ENCODE measurements at regions not wholly inside any gene's neighbourhood (a gene's known extent, or its start where the extent isn't known, plus 50 kb on each side); places are given as distances from the start of the nearest gene placed in this dataset.
A peak's percentile ranks its signal among the peaks of the same experiment; 100 is the strongest.

GRCh38 chr21:38982804-38983203 is 177.1 kb downstream of the ETS2 start:
- DNase-seq = no peak
- ATAC-seq = no peak
- intact Hi-C loops (cut with DNase I) = no loop called here

- intact Hi-C loops (cut with DNase I) = no loop called here
- DNase-seq (no peak), ATAC-seq (no peak)
Observed at GRCh38 chr21:38982096-38982495, 176.4 kb downstream of the ETS2 start.

- intact Hi-C loops (cut with DNase I) = no loop called here
- ATAC-seq = no peak
- no peak for DNase-seq
Observed at GRCh38 chr21:38980416-38981313, 174.9 kb downstream of the ETS2 start.

- DNase-seq (no peak), ATAC-seq (peak; percentile 10 to 32)
- intact Hi-C loops (cut with DNase I) = no loop called here
Observed at GRCh38 chr21:38979271-38980121, 173.8 kb downstream of the ETS2 start.

- ATAC-seq (no peak), DNase-seq (no peak)
- intact Hi-C loops (cut with DNase I) = no loop called here
Observed at GRCh38 chr21:38976900-38977299, 171.2 kb downstream of the ETS2 start.

GRCh38 chr21:38973552-38973951 is 167.8 kb downstream of the ETS2 start:
- no peak for ATAC-seq
- intact Hi-C loops (cut with DNase I) = no loop called here
- no peak for DNase-seq

GRCh38 chr21:38972078-38972477 is 166.3 kb downstream of the ETS2 start:
- ATAC-seq = no peak
- intact Hi-C loops (cut with DNase I) = no loop called here
- DNase-seq = no peak

- intact Hi-C loops (cut with DNase I) = no loop called here
- DNase-seq = no peak
- no peak for ATAC-seq
Observed at GRCh38 chr21:38970765-38971164, 165.0 kb downstream of the ETS2 start.

GRCh38 chr21:38968887-38969543 is 163.3 kb downstream of the ETS2 start:
- ATAC-seq (no peak), DNase-seq (no peak)
- intact Hi-C loops (cut with DNase I) = no loop called here

- no peak for DNase-seq
- ATAC-seq = no peak
- intact Hi-C loops (cut with DNase I) = no loop called here
Observed at GRCh38 chr21:38965910-38966504, 160.3 kb downstream of the ETS2 start.

GRCh38 chr21:38965241-38965640 is 159.5 kb downstream of the ETS2 start:
- no peak for DNase-seq
- intact Hi-C loops (cut with DNase I) = no loop called here
- no peak for ATAC-seq

GRCh38 chr21:38963006-38963405 is 157.3 kb downstream of the ETS2 start:
- DNase-seq = no peak
- intact Hi-C loops (cut with DNase I) = no loop called here
- no peak for ATAC-seq

GRCh38 chr21:38960251-38960650 is 154.5 kb downstream of the ETS2 start:
- intact Hi-C loops (cut with DNase I) = no loop called here
- DNase-seq (no peak), ATAC-seq (no peak)

GRCh38 chr21:38959692-38960061 is 153.9 kb downstream of the ETS2 start:
- no peak for ATAC-seq
- DNase-seq = no peak
- intact Hi-C loops (cut with DNase I) = no loop called here

- DNase-seq (no peak), ATAC-seq (peak; percentile 55 to 73)
- intact Hi-C loops (cut with DNase I) = no loop called here
Observed at GRCh38 chr21:38958940-38959691, 153.4 kb downstream of the ETS2 start.

- intact Hi-C loops (cut with DNase I) = no loop called here
- ATAC-seq = no peak
Observed at GRCh38 chr21:38958323-38958705, 152.6 kb downstream of the ETS2 start.

GRCh38 chr21:38957575-38958322 is 152.0 kb downstream of the ETS2 start:
- DNase-seq (no peak), ATAC-seq (peak in 1 of 2 donors; percentile 4)
- intact Hi-C loops (cut with DNase I) = no loop called here

More at GRCh38 chr21:38958323-38958705, 152.6 kb downstream of the ETS2 start:
- DNase-seq = no peak

All from left cardiac atrium (tissue), 4 donors.